MM.1S (cell line): ENCODE measurements at regions not wholly inside any gene's neighbourhood (a gene's known extent, or its start where the extent isn't known, plus 50 kb on each side); places are given as distances from the start of the nearest gene placed in this dataset.

Source experiments
- EZH2phosphoT487 ChIP-seq: fragments of 300-600 bp; sonication (generic); IDR thresholded peaks from 2 replicates; pipeline ENCODE4 v1.6.1; 2018; ENCODE audit warnings: antibody characterized with exemption, low read length
- TF ChIP-seq, protein P1 (sequence below): fragments of 300-600 bp; sonication (generic); IDR thresholded peaks from 2 replicates; pipeline ENCODE4 v1.5.1; 2016; ENCODE audit warnings: antibody characterized with exemption, low read length, mixed read lengths

DNA sequence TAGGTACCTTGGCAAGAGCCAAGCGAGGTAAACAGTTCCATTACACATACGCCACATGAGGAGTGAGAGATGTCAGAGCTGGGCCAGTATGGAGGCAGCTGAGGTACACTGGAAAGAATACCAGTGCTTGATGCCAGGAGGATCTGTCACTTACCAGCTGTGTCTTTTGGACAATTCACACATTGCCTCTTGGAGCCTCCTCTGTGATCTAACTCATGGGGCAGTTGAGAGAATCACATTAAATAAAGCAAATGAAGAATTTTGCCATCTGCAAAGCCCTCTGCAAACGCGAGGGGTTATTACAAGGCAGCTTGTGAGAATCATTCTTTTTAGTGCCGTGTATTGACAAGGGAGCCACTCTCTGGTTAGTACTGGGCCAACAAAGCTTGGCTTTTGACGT, 429.7 kb upstream of the KLF4 start:
- TF ChIP-seq, protein P1, sequence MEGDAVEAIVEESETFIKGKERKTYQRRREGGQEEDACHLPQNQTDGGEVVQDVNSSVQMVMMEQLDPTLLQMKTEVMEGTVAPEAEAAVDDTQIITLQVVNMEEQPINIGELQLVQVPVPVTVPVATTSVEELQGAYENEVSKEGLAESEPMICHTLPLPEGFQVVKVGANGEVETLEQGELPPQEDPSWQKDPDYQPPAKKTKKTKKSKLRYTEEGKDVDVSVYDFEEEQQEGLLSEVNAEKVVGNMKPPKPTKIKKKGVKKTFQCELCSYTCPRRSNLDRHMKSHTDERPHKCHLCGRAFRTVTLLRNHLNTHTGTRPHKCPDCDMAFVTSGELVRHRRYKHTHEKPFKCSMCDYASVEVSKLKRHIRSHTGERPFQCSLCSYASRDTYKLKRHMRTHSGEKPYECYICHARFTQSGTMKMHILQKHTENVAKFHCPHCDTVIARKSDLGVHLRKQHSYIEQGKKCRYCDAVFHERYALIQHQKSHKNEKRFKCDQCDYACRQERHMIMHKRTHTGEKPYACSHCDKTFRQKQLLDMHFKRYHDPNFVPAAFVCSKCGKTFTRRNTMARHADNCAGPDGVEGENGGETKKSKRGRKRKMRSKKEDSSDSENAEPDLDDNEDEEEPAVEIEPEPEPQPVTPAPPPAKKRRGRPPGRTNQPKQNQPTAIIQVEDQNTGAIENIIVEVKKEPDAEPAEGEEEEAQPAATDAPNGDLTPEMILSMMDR = no peak
- no peak for TF ChIP-seq EZH2phosphoT487
